ENCODE measurements at regions not wholly inside any gene's neighbourhood (a gene's known extent, or its start where the extent isn't known, plus 50 kb on each side); places are given as distances from the start of the nearest gene placed in this dataset.

DNA sequence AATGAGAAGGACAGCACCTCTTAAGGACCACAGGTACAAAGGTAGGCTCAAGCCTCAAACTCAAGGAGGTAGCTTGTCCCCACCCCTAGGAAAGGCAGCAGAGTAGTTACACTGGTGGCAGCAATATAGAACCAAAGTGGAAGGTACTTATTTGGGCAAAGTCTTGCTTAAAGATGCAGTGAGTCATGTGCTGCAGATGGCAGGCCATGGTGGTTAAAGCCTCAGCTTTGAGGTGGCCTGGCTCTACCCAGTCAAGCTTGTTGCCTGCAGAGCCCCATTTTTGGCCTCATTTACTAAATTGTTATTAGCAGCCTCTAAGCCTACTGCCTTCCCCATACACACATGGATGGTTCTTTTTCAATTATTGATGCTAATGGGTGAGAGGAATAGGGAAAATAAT, 146.0 kb downstream of the ELOVL4 start:
- H2BK5ac ChIP-seq (ENCODE audit: low read depth, low read length, poor library complexity, severe bottlenecking): no peak overlapping the region
- no peak overlapping the region for H2AFZ ChIP-seq (replicated peaks; ENCODE audit: low read length, poor library complexity)
- no peaks in the 10 kb centered on the region for H3K9me1 ChIP-seq (ENCODE audit: insufficient read depth, low read length)
- no peaks in the 10 kb centered on the region for H4K20me1 ChIP-seq (ENCODE audit: insufficient read depth, low read length)
- H3K4me1 ChIP-seq (ENCODE audit: control insufficient read depth, insufficient read depth, low read length): no peaks in the 10 kb centered on the region
- H3K4me2 ChIP-seq (ENCODE audit: low read depth, low read length): no peak overlapping the region
- ATAC-seq (ENCODE audit: low read depth) (no peak), DNase-seq (no peak)
- H3K36me3 ChIP-seq (ENCODE audit: control insufficient read depth, insufficient read depth, low read length): no peaks in the 10 kb centered on the region
- no peak overlapping the region for H2BK120ac ChIP-seq (ENCODE audit: low read depth, low read length)
- H3K14ac ChIP-seq (replicated peaks; ENCODE audit: low read depth, low read length): no peak overlapping the region
- no peak overlapping the region for H2AK9ac ChIP-seq (replicated peaks; ENCODE audit: low read depth, low read length, poor library complexity)
- POLR2A ChIA-PET (ENCODE audit: unreplicated experiment): no interaction called here
- no peaks in the 10 kb centered on the region for H3K27me3 ChIP-seq (ENCODE audit: control insufficient read depth, insufficient read depth, low read length)
- TF ChIP-seq MAZ (IDR thresholded peaks at IDR 0.05; ENCODE audit: borderline replicate concordance, low read depth, low read length) (no peak), CEBPB (IDR thresholded peaks at IDR 0.05; ENCODE audit: low read depth, low read length) (no peak), NFE2L2 (IDR thresholded peaks at IDR 0.05; ENCODE audit: low read depth, low read length) (no peak), RAD21 (IDR thresholded peaks at IDR 0.05; ENCODE audit: low read length) (no peak), RFX5 (IDR thresholded peaks at IDR 0.05; ENCODE audit: low read depth, low read length) (no peak), CHD1 (IDR thresholded peaks at IDR 0.05; ENCODE audit: low read depth, low read length) (no peak), BHLHE40 (IDR thresholded peaks at IDR 0.05; ENCODE audit: low read depth, low read length) (no peak), MXI1 (IDR thresholded peaks at IDR 0.05; ENCODE audit: borderline replicate concordance, low read depth, low read length) (no peak), SMC3 (IDR thresholded peaks at IDR 0.05; ENCODE audit: low read depth, low read length) (no peak)
- no peak overlapping the region for H2AK5ac ChIP-seq (ENCODE audit: low read depth, low read length)
- H4K5ac ChIP-seq (ENCODE audit: low read depth, low read length): no peak overlapping the region
- intact Hi-C loops (cut with micrococcal nuclease) (no loop called here), in situ Hi-C loops (cut with MboI; ENCODE audit: low sequenced_read_pairs) (no loop called here), dilution Hi-C loops (cut with HindIII; ENCODE audit: low sequenced_read_pairs, unreplicated experiment) (no loop called here)
- BruUV-seq (replicated peaks): no TSS peak
- CTCF ChIA-PET: interaction anchor here (1.9 kb wide), 1 partner anchor 10 kb away, joined by 5 read pairs; no protein-coding TSS in a partner anchor
- no peak overlapping the region for H4K8ac ChIP-seq (ENCODE audit: low read depth in 2 of 2, low read length in 2 of 2)
- no peak overlapping the region for H3K18ac ChIP-seq (ENCODE audit: low read depth, low read length)
- no peaks in the 10 kb centered on the region for H3K79me1 ChIP-seq (ENCODE audit: low read depth in 1 of 2, low read length in 2 of 2)
- H3K56ac ChIP-seq (ENCODE audit: extremely low read depth, insufficient read depth, low read length): no peak overlapping the region
- H3K9ac ChIP-seq (ENCODE audit: low read depth, low read length): no peak overlapping the region
- H2BK20ac ChIP-seq (ENCODE audit: low read depth, low read length): no peak overlapping the region
- H4K91ac ChIP-seq (ENCODE audit: insufficient read depth, low read depth, low read length): no peak overlapping the region
- H3K23ac ChIP-seq (ENCODE audit: low read depth, low read length): no peak overlapping the region
- no peak overlapping the region for H2BK15ac ChIP-seq (ENCODE audit: low read depth, low read length)
- H3K4ac ChIP-seq (ENCODE audit: low read depth, low read length): no peak overlapping the region
- H3K27ac ChIP-seq (ENCODE audit: insufficient read depth, low read length): no peak overlapping the region
- H3K4me3 ChIP-seq (ENCODE audit: insufficient read depth, low read depth, low read length): no peak overlapping the region
- no peaks in the 10 kb centered on the region for H3K9me3 ChIP-seq (ENCODE audit: control insufficient read depth, insufficient read depth, low read length)
